A673 (cell line): ENCODE measurements at regions not wholly inside any gene's neighbourhood (a gene's known extent, or its start where the extent isn't known, plus 50 kb on each side); places are given as distances from the start of the nearest gene placed in this dataset.

Experiments
- BruUV-seq: library from RNA; stranded (reverse); fragments of 400-500 nt; replicated peaks from 2 replicates; lab custom pipeline; 2021; lab: Mats Ljungman, UMichigan
- CTCF ChIA-PET: fragments of 300-600 bp; sonication (Branson Sonifier 250); formaldehyde crosslinking; loops from one replicate; lab custom pipeline; 2022; ENCODE audit warnings: antibody characterized with exemption; lab: Charles Lee
- POLR2A ChIA-PET: fragments of 300-600 bp; sonication (Branson Sonifier 250); formaldehyde crosslinking; loops from one replicate; lab custom pipeline; 2022; ENCODE audit warnings: antibody characterized with exemption; ENCODE audit not compliant: low non-redundant PET; lab: Charles Lee
- DNase-seq: peaks from one replicate; pipeline ENCODE4 v3.0.0-alpha.2; 2015; ENCODE audit warnings: low spot score
- H3K27ac ChIP-seq: fragments of 200-600 bp; sonication (generic); 2 replicates; pipeline ENCODE4 v1.5.1; 2016; ENCODE audit warnings: mixed run types, low read depth, mild to moderate bottlenecking, mixed read lengths, antibody characterized with exemption, low read length; ENCODE audit not compliant: poor library complexity, severe bottlenecking
- H3K27me3 ChIP-seq: fragments of 200-600 bp; sonication (generic); replicated peaks from 2 replicates; pipeline ENCODE4 v1.6.1; 2017; ENCODE audit warnings: mixed run types, low read depth, mild to moderate bottlenecking, mixed read lengths, antibody characterized with exemption, low read length; ENCODE audit not compliant: insufficient read depth, poor library complexity
- H3K36me3 ChIP-seq: fragments of 200-600 bp; sonication (generic); 2 replicates; pipeline ENCODE4 v1.6.1; 2016; ENCODE audit warnings: mixed run types, mild to moderate bottlenecking, mixed read lengths, antibody characterized with exemption, low read length; ENCODE audit not compliant: insufficient read depth, poor library complexity, severe bottlenecking
- H3K4me1 ChIP-seq: fragments of 200-600 bp; sonication (generic); 2 replicates; pipeline ENCODE4 v1.6.1; 2017; ENCODE audit warnings: mixed run types, mild to moderate bottlenecking, mixed read lengths, antibody characterized with exemption, low read length; ENCODE audit not compliant: insufficient read depth, poor library complexity, severe bottlenecking
- H3K4me3 ChIP-seq: fragments of 200-600 bp; sonication (generic); 2 replicates; pipeline ENCODE4 v1.5.1; 2016; ENCODE audit warnings: low read depth, mixed run types, mild to moderate bottlenecking, mixed read lengths, low read length; ENCODE audit not compliant: poor library complexity, severe bottlenecking
- H3K9me3 ChIP-seq: fragments of 200-600 bp; sonication (generic); 2 replicates; pipeline ENCODE4 v1.6.1; 2016; ENCODE audit warnings: mixed run types, low read depth, mild to moderate bottlenecking, mixed read lengths, antibody characterized with exemption, low read length; ENCODE audit not compliant: poor library complexity, severe bottlenecking
- CTCF ChIP-seq: fragments of 300-800, 200-600 bp; sonication (generic); conservative IDR thresholded peaks from 2 replicates; pipeline ENCODE4 v1.5.1; 2017; ENCODE audit warnings: low read depth, mild to moderate bottlenecking, antibody characterized with exemption, low read length, moderate library complexity, mixed read lengths
- EZH2 ChIP-seq: fragments of 200-600 bp; sonication (generic); IDR thresholded peaks from 2 replicates; pipeline ENCODE4 v1.6.1; 2017; ENCODE audit warnings: borderline replicate concordance, low read depth, mild to moderate bottlenecking, mixed read lengths, antibody characterized with exemption, low read length; ENCODE audit not compliant: poor library complexity, severe bottlenecking
- intact Hi-C: fragments of 100-400 bp; cut with micrococcal nuclease; formaldehyde crosslinking; loops from one replicate; pipeline ENCODE4 v1.10.0; 2022; ENCODE audit not compliant: unreplicated experiment

DNA sequence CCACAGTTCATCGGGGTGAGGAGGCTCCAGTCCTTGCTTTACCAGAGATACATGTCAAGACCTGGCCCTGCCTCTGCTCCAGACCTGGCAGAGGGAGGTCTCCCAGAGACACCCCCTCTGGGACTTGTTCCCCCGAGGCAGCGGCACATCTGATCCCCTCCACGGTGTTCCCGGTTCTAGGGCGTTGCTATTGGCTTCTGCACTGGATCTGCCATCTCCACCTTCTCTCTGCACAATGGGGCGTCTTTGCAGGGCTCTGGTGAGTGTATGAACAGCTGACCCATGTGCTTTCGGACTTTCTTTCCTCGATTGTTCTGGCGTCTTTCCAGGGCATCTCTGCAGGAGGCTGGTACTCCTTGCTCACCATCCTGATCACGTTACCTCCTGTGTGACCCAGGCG, 930.4 kb downstream of the TBC1D22A start:
- no TSS peak for BruUV-seq
- Histone ChIP-seq H3K4me1 (no peaks in the 10 kb centered on the region), H3K27ac (no peak overlapping the region), H3K9me3 (no peaks in the 10 kb centered on the region), H3K36me3 (no peaks in the 10 kb centered on the region), H3K4me3 (no peak overlapping the region), H3K27me3 (peaks cover 7% of the 10 kb centered on the region)
- no peak for DNase-seq
- ChIA-PET POLR2A (no interaction called here), CTCF (no interaction called here)
- intact Hi-C loops, result no loop called here
- TF ChIP-seq CTCF, result no peak
- no peak for TF ChIP-seq EZH2

DNA sequence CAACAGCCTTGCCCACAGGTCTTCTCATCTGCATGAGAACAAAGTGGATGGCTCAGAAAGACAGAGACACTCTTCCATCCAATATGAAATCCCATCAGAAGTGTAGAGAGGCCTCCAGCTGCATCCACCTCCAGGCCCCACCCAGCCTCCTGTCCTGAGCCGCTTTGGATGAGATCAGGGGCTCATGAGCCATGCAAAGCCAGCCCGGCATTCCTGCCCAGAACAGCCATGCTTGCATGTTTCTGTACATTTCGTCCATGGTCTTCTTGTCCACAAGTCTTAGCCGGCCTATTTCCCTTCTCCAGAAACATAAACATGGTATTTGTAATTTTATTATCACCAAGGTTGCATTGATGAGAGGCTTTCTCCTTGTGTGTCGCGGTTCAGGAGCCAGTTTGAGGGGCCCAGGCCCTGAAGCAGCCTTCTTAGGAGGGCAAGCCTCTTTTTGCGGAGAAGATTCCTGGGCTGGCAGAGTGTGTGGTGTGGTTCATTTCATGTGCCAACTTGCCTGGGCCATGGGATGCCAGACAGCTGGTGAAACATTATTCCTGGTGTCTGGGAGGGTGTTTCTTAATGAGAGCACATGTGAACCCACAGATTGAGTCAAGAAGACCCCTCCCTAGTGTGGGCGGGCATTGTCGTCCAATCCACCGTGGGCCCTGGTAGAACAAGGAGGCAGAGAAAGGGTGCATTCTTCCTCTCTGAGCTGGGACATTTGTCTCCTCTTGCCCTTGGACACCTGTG, 928.9 kb downstream of the TBC1D22A start:
- no TSS peak for BruUV-seq
- no peak for DNase-seq
- Histone ChIP-seq H3K27ac (no peak overlapping the region), H3K4me3 (no peak overlapping the region), H3K4me1 (no peaks in the 10 kb centered on the region), H3K27me3 (no peaks in the 10 kb centered on the region), H3K9me3 (no peaks in the 10 kb centered on the region), H3K36me3 (no peaks in the 10 kb centered on the region)
- TF ChIP-seq EZH2 (no peak), CTCF (no peak)
- POLR2A ChIA-PET, result no interaction called here
- intact Hi-C loops, result no loop called here
- CTCF ChIA-PET, result no interaction called here

- ChIA-PET CTCF (no interaction called here), POLR2A (no interaction called here)
- H3K36me3 ChIP-seq, result no peaks in the 10 kb centered on the region
- intact Hi-C loops, result no loop called here
- H3K27me3 ChIP-seq, result peaks cover 4% of the 10 kb centered on the region
- BruUV-seq, result no TSS peak
- DNase-seq, result no peak
- no peaks in the 10 kb centered on the region for H3K4me1 ChIP-seq
- H3K4me3 ChIP-seq, result no peak overlapping the region
- no peaks in the 10 kb centered on the region for H3K9me3 ChIP-seq
- no peak overlapping the region for H3K27ac ChIP-seq
- no peak for TF ChIP-seq CTCF
- no peak for TF ChIP-seq EZH2
Measured at GRCh38 chr22:47690586-47690985, 928.1 kb downstream of the TBC1D22A start.
